H9 (cell line): ENCODE measurements at regions not wholly inside any gene's neighbourhood (a gene's known extent, or its start where the extent isn't known, plus 50 kb on each side); places are given as distances from the start of the nearest gene placed in this dataset.

Experiments used
- DNase-seq: peaks from one replicate; pipeline ENCODE4 v3.0.0-alpha.2; 2017
- H2AFZ ChIP-seq: one replicate; pipeline ENCODE4 v1.6.1; 2013; ENCODE audit warnings: mild to moderate bottlenecking, low read length, control low read depth, moderate library complexity
- H2AK5ac ChIP-seq: 2 replicates; pipeline ENCODE4 v1.6.1; 2013; ENCODE audit warnings: low read length, control low read depth, mixed read lengths; ENCODE audit not compliant: insufficient read length
- H2BK120ac ChIP-seq: one replicate; pipeline ENCODE4 v1.6.1; 2013; ENCODE audit warnings: low read depth, mild to moderate bottlenecking, low read length, control low read depth, inconsistent platforms; ENCODE audit not compliant: poor library complexity, severe bottlenecking
- H2BK12ac ChIP-seq: 2 replicates; pipeline ENCODE4 v1.6.1; 2013; ENCODE audit warnings: low read length, control low read depth, mixed read lengths, low read depth; ENCODE audit not compliant: insufficient read length
- H2BK15ac ChIP-seq: 2 replicates; pipeline ENCODE4 v1.6.1; 2013; ENCODE audit warnings: low read depth, low read length, control low read depth
- H2BK20ac ChIP-seq: one replicate; pipeline ENCODE4 v1.6.1; 2013; ENCODE audit warnings: low read depth, mild to moderate bottlenecking, low read length, control low read depth, inconsistent platforms; ENCODE audit not compliant: poor library complexity, severe bottlenecking
- H2BK5ac ChIP-seq: 2 replicates; pipeline ENCODE4 v1.6.1; 2013; ENCODE audit warnings: low read length, control low read depth, mixed read lengths; ENCODE audit not compliant: insufficient read length
- H3K14ac ChIP-seq: 2 replicates; pipeline ENCODE4 v1.6.1; 2013; ENCODE audit warnings: low read length, control low read depth; ENCODE audit not compliant: insufficient read depth
- H3K18ac ChIP-seq: 2 replicates; pipeline ENCODE4 v1.6.1; 2013; ENCODE audit warnings: low read depth, mild to moderate bottlenecking, mixed read lengths, low read length, control low read depth; ENCODE audit not compliant: insufficient read length
- H3K23ac ChIP-seq: 2 replicates; pipeline ENCODE4 v1.6.1; 2013; ENCODE audit warnings: low read length, control low read depth, mixed read lengths, low read depth; ENCODE audit not compliant: insufficient read length
- H3K23me2 ChIP-seq: 2 replicates; pipeline ENCODE4 v1.6.1; 2013; ENCODE audit warnings: low read depth, mild to moderate bottlenecking, mixed read lengths, low read length, control low read depth; ENCODE audit not compliant: insufficient read length, poor library complexity, severe bottlenecking
- H3K27ac ChIP-seq: 2 replicates; pipeline ENCODE4 v1.5.1; 2013; ENCODE audit warnings: low read length, control low read depth, mixed read lengths, low read depth; ENCODE audit not compliant: insufficient read length
- H3K27me3 ChIP-seq: 2 replicates; pipeline ENCODE4 v1.6.1; 2013; ENCODE audit warnings: low read length, control low read depth, inconsistent platforms; ENCODE audit not compliant: insufficient read depth
- H3K4ac ChIP-seq: 2 replicates; pipeline ENCODE4 v1.6.1; 2013; ENCODE audit warnings: low read depth, mild to moderate bottlenecking, control low read depth, inconsistent platforms, low read length, moderate library complexity
- H3K4me1 ChIP-seq: 2 replicates; pipeline ENCODE4 v1.6.1; 2013; ENCODE audit warnings: low read length, control low read depth, inconsistent platforms; ENCODE audit not compliant: insufficient read depth
- H3K4me2 ChIP-seq: 2 replicates; pipeline ENCODE4 v1.6.1; 2013; ENCODE audit warnings: low read length, control low read depth, mixed read lengths; ENCODE audit not compliant: insufficient read length, insufficient read depth
- H3K56ac ChIP-seq: 2 replicates; pipeline ENCODE4 v1.6.1; 2013; ENCODE audit warnings: low read depth, mild to moderate bottlenecking, mixed read lengths, low read length, control low read depth; ENCODE audit not compliant: insufficient read length
- H3K79me1 ChIP-seq: 2 replicates; pipeline ENCODE4 v1.6.1; 2013; ENCODE audit warnings: low read depth, mild to moderate bottlenecking, moderate library complexity, low read length, control low read depth, inconsistent platforms; ENCODE audit not compliant: insufficient read depth, poor library complexity, severe bottlenecking
- H3K79me2 ChIP-seq: 2 replicates; pipeline ENCODE4 v1.6.1; 2013; ENCODE audit warnings: low read length, control low read depth, inconsistent platforms; ENCODE audit not compliant: insufficient read depth
- H3K9ac ChIP-seq: 2 replicates; pipeline ENCODE4 v1.6.1; 2013; ENCODE audit warnings: low read length, control low read depth, mixed read lengths; ENCODE audit not compliant: insufficient read length; ENCODE audit errors: extremely low read depth
- H3K9me3 ChIP-seq: one replicate; pipeline ENCODE4 v1.6.1; 2013; ENCODE audit warnings: low read depth, low read length, inconsistent platforms; ENCODE audit not compliant: control insufficient read depth
- H3T11ph ChIP-seq: one replicate; pipeline ENCODE4 v1.6.1; 2013; ENCODE audit warnings: mild to moderate bottlenecking, low read length, control low read depth, inconsistent platforms
- H4K20me1 ChIP-seq: one replicate; pipeline ENCODE4 v1.6.1; 2013; ENCODE audit not compliant: control insufficient read depth, insufficient read length, insufficient read depth
- H4K5ac ChIP-seq: 2 replicates; pipeline ENCODE4 v1.6.1; 2013; ENCODE audit warnings: low read depth, mild to moderate bottlenecking, mixed read lengths, low read length, control low read depth; ENCODE audit not compliant: insufficient read length
- H4K8ac ChIP-seq: replicated peaks from 2 replicates; pipeline ENCODE4 v1.6.1; 2013; ENCODE audit warnings: low read length, control low read depth, mixed read lengths, low read depth; ENCODE audit not compliant: insufficient read length
- H4K91ac ChIP-seq: 2 replicates; pipeline ENCODE4 v1.6.1; 2013; ENCODE audit warnings: low read depth, mild to moderate bottlenecking, moderate library complexity, mixed read lengths, low read length, control low read depth; ENCODE audit not compliant: insufficient read length
- H3K27ac Mint-ChIP-seq, 3 experiments: 2 replicates in 2 of 3; 3 replicates in 1 of 3; pipeline ENCODE4 v1.8.0; 2020 to 2021; ENCODE audit warnings: mixed read lengths in 3 of 3, mild to moderate bottlenecking in 1 of 3, moderate library complexity in 1 of 3
- H3K27me3 Mint-ChIP-seq: 2 replicates; pipeline ENCODE4 v1.8.0; 2021; ENCODE audit warnings: low read depth, mild to moderate bottlenecking, moderate library complexity, mixed read lengths
- H3K36me3 Mint-ChIP-seq, 3 experiments: 2 replicates in 2 of 3; 3 replicates in 1 of 3; pipeline ENCODE4 v1.8.0; 2020 to 2021; ENCODE audit warnings: low read depth in 3 of 3, mixed read lengths in 3 of 3; ENCODE audit not compliant: insufficient read depth in 1 of 3
- H3K4me1 Mint-ChIP-seq, 2 experiments: 2 replicates each; pipeline ENCODE4 v1.8.0; 2020; ENCODE audit warnings: mixed read lengths in 2 of 2
- H3K4me3 Mint-ChIP-seq, 2 experiments: 2 replicates in 1 of 2; 3 replicates in 1 of 2; pipeline ENCODE4 v1.8.0; 2020 to 2021; ENCODE audit warnings: mild to moderate bottlenecking in 2 of 2, mixed read lengths in 2 of 2, moderate library complexity in 1 of 2
- H3K9me3 Mint-ChIP-seq, 2 experiments: 2 replicates in 1 of 2; 3 replicates in 1 of 2; pipeline ENCODE4 v1.8.0; 2020; ENCODE audit warnings: mild to moderate bottlenecking in 2 of 2, mixed read lengths in 2 of 2, moderate library complexity in 1 of 2
- WGBS: extraction: QIAGEN DNeasy Blood & Tissue Kit; methylation state at CpG from one replicate; pipeline ENCODE4 v1.1.7; 2013; ENCODE audit warnings: missing lambda C conversion rate, low lambda C conversion rate, mixed read lengths; ENCODE audit not compliant: insufficient read length; ENCODE audit errors: extremely low coverage; 5-methylcytosine and 5-hydroxymethylcytosine counted together
- TF ChIP-seq, protein P1 (sequence below): fragments of 200-600 bp; sonication (generic); conservative IDR thresholded peaks from 3 replicates; pipeline ENCODE4 v1.8.0; 2021; ENCODE audit warnings: antibody characterized with exemption, mild to moderate bottlenecking

DNA sequence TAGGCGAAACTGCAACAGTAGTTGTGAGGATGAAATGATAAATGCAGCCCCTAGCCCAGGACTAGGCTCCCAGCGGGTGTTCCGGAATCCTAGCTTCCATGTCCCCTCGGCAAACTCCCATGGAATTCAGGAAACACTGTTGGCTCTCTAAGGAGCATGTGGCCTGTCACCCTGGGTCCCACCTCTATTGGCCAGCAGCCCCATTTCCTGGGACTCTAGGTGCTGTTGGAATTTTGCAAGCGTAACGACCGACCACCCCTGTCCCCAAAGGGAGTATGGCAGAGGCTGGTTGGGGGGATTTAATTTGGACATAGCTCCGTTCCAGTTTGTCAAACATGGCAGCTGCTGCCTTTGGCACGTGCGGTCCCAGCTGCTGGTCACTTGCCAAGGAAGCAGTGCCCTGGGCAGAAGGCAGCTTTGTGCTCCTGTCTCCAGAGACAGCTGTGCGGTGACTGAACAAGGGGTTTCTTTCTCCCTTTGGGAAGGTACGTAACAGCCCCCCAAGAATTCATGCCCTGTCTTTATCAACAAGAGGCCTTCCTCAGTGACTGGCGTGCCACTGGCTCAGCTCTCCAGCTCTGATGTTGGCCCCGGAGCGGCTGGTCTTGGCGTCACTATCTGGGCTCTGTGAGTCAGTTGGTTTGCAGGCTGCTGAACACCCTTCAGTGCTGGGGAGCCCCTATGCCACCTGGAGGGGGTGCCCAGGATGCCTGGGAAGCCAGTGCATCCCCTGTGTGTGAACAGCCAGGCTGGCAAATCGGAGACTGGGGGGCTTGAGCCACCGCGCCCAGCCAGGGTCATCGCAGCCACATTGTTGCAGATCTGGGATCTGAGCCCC lies 235.2 kb upstream of the TNRC6C start:
- Mint-ChIP-seq H3K4me3 (no peak overlapping the region), H3K27ac (no peak overlapping the region), H3K9me3 (peaks cover 8 to 10% of the 10 kb centered on the region in 2 experiments), H3K36me3 (peaks cover 0 to 7% (median 2%) of the 10 kb centered on the region in 3 experiments; a peak in 2 of 7 replicates), H3K27me3 (peaks cover 61% of the 10 kb centered on the region), H3K4me1 (peaks cover 39 to 44% of the 10 kb centered on the region in 2 experiments)
- Histone ChIP-seq H3K4me2 (no peak overlapping the region), H3K27me3 (no peaks in the 10 kb centered on the region), H3K27ac (no peak overlapping the region), H3K23ac (no peak overlapping the region), H3K9ac (no peak overlapping the region), H3K4ac (no peak overlapping the region), H4K5ac (no peak overlapping the region), H2AK5ac (no peak overlapping the region), H2BK15ac (no peak overlapping the region), H4K8ac (no peak overlapping the region), H3K18ac (no peak overlapping the region), H2AFZ (no peak overlapping the region), H2BK12ac (no peak overlapping the region), H3K14ac (no peak overlapping the region), H3K79me1 (no peaks in the 10 kb centered on the region), H4K91ac (no peak overlapping the region), H3K23me2 (no peaks in the 10 kb centered on the region), H3K9me3 (no peaks in the 10 kb centered on the region), H2BK120ac (no peak overlapping the region), H3K79me2 (no peaks in the 10 kb centered on the region), H2BK20ac (no peak overlapping the region), H4K20me1 (no peaks in the 10 kb centered on the region), H2BK5ac (no peak overlapping the region), H3T11ph (no peak overlapping the region), H3K4me1 (no peaks in the 10 kb centered on the region; the same call in 1 of the 2 replicates), H3K56ac (no peak overlapping the region)
- DNase-seq, result peak; percentile 26
- no CpG with 5 or more reads among the region's 20 CpGs for WGBS
- TF ChIP-seq, protein P1, sequence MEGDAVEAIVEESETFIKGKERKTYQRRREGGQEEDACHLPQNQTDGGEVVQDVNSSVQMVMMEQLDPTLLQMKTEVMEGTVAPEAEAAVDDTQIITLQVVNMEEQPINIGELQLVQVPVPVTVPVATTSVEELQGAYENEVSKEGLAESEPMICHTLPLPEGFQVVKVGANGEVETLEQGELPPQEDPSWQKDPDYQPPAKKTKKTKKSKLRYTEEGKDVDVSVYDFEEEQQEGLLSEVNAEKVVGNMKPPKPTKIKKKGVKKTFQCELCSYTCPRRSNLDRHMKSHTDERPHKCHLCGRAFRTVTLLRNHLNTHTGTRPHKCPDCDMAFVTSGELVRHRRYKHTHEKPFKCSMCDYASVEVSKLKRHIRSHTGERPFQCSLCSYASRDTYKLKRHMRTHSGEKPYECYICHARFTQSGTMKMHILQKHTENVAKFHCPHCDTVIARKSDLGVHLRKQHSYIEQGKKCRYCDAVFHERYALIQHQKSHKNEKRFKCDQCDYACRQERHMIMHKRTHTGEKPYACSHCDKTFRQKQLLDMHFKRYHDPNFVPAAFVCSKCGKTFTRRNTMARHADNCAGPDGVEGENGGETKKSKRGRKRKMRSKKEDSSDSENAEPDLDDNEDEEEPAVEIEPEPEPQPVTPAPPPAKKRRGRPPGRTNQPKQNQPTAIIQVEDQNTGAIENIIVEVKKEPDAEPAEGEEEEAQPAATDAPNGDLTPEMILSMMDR, result no peak
